ENCODE measurements at regions not wholly inside any gene's neighbourhood (a gene's known extent, or its start where the extent isn't known, plus 50 kb on each side); places are given as distances from the start of the nearest gene placed in this dataset.

- TF ChIP-seq CTCF (IDR thresholded peaks at IDR 0.05), result no peak
- TF ChIP-seq EZH2 (IDR thresholded peaks at IDR 0.05), result no peak
- TF ChIP-seq EZH2phosphoT487 (IDR thresholded peaks at IDR 0.05), result no peak
Observed at GRCh38 chr12:92458996-92459395, 243.8 kb upstream of the PLEKHG7 start.

Data from neural progenitor cell (in vitro differentiated cells).